GM21619 (cell line): ENCODE measurements at regions not wholly inside any gene's neighbourhood (a gene's known extent, or its start where the extent isn't known, plus 50 kb on each side); places are given as distances from the start of the nearest gene placed in this dataset.

Source experiments
- ATAC-seq: cut with Tn5 transposase; IDR thresholded peaks from one replicate; pipeline ENCODE4 v1.9.1; 2021; ENCODE audit not compliant: unreplicated experiment

DNA sequence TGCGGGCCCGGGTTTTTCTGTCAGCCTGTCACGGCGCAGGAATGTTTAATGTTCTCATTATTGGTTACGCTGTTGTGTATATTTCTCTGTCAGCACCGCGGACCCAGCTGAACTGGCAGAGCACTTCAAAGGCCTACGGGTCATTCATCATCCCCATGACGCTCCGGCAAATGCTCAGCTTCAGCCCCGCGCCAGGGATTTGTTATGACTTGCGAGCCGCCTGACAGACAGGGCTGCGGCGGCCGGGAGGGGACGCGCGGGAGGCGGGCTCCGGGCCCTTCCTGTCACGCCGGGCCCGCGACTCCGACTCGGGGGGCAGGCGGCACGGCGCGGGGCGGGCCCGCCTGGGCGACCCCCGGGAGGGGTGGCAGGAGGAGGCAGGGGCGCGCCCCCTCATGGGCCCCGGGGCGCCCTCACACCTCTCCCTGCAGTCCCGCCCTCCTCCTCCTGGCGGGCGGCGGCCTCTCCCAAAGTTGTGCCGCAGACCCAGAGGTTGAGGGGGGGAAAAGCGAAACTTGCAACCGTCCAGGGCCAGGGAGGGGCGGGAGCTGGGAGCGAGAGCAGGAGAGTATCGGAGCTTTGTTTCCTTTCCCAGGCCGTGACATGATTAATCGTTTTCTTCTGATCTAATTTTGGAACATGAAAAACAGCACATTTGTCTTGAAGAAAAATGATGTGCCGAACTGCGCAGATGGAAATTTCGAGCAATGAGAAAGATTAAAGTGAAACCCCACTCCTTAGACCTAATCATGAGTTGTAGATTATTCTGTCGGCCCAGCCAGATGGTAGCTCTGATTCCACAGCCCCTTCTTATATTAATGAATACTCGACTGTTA, 59.3 kb upstream of the COMTD1 start:
- ATAC-seq, result no peak

- no peak for ATAC-seq
These were observed 58.7 kb upstream of the COMTD1 start for GRCh38 chr10:75294518-75294865.

DNA sequence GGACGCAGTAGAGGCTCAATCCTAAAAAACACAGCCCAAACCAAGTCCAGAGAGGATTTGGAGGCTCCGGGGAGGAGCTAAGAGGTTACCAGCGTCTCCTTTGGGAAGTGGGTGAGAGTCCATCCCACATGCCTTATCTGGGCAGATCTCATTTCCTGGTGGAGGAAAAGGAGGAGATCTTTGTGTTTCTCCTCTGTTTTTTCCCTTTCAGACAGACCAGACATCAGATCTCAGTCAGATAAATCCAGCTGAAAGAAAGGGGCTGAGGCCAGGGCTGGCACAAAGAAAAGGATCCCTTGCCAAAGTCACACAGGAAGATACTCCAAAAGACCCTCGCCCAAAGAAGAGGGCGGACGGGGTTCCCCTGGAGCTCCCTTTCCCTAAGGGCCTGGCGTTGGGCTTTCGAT, 58.3 kb upstream of the COMTD1 start:
- ATAC-seq, result no peak

DNA sequence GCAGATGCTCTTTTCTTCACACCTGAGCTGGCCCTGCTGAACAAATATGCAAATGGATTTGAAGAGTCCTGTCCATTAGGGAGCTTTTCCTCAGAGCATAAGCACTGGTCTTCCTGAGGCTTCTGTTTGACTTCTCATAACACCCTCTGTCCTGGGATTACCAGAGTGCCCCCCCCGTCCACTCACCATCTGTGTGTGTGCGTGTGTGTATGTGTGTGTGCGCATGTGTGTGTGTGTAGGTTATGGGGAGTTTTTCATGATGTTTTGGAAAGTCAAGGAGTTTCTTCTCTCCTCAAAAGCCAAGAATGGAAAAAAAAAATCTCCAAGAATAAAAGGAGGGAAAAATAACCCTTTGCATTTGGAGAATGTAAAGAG, 57.7 kb upstream of the COMTD1 start:
- no peak for ATAC-seq

DNA sequence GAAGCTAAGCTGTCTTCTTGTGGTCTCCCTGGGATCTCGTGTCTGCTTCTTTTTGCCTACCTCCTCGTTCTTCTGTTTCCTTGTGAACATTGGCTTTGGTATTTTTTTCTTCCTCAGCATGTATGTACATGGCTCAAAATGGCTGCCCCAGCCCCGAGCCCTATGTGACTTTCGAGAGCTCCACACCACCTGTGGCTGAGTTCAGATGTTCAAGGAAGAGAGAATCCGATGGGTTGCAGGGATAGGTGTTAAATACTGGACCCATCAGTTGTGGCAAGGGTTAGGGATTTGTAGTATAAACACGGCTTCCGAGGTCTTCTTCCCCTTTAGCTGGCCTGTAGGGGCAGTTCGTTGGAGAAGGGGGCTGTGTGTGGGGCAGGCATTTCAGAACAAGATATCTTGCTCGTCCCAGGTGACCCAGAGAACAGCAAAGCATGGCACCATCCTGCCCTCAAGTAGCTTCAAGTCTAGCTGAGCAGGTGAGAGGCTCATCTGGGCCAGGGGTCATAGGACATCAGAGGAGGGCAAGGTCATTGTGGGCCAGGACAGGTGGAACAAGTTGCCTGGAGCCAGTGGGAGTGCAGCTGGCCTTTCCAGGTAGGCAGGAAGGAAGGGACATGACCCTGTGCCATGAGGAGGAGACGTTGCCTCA, 57.2 kb upstream of the COMTD1 start:
- no peak for ATAC-seq

GRCh38 chr10:75291805-75292204, 56.0 kb upstream of the COMTD1 start:
- ATAC-seq, result no peak

DNA sequence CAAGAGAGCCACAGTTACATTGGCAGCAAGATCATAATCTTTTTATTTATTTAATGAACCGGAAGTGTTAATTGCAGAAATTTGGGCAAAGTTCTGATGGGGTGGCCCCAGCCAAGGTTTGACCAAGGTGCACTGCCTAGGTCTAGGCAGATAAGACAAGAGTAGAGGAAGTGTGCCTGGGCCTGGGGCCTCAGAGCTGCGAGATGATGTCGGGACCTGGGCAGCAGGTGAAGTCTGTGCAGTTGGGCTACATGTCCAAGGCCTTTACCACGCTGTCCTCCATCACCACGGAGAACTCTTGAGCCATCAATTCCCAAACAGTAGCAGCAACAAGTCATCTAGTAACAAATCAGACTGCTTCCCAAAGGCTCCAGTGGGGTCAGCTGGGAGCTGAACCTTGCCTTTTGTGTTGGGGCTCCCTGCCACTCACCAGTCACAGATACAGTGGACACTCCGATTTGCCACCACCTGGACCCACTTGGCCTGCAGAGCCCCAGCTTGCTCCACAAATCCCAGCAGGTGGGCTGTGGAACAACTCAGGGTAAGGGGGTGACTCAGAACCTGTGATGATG, 52.5 kb upstream of the COMTD1 start:
- ATAC-seq, result no peak

- no peak for ATAC-seq
These were observed 51.9 kb upstream of the COMTD1 start for GRCh38 chr10:75287697-75288096.

DNA sequence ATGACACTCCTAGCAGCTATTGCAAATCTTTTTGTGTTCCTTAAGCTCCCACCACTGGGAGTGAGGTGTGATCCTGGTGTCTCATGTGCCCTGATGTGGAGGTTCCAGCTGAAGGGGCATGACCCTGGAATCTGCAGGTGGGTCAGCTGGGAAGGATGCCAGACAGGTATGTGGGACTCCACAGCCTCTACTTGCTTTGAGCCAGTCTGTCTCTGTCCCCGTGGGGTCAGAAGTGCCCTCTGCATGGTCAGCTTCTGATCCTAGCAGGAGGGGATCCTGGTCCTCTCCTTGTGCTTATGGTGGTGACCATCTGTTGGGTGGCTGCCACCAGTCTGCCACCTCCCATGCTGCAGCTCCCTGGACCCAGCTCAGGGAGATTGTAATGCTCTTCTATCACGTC, 51.1 kb upstream of the COMTD1 start:
- ATAC-seq, result no peak
